ENCODE measurements at regions not wholly inside any gene's neighbourhood (a gene's known extent, or its start where the extent isn't known, plus 50 kb on each side); places are given as distances from the start of the nearest gene placed in this dataset.

GRCh38 chr7:23981314-23981713 lies 271.3 kb downstream of the STK31 start:
- ATAC-seq = no peak
- DNase-seq = no peak
- no peak overlapping the region for H3K27ac ChIP-seq
- WGBS (ENCODE audit: insufficient coverage, low coverage, low lambda C conversion rate, missing lambda C conversion rate) = 13% methylated on average over 1 of the region's 1 CpG
- intact Hi-C loops (cut with DNase I) = no loop called here
- H3K4me1 ChIP-seq = no peaks in the 10 kb centered on the region
- TF ChIP-seq POLR2A (IDR thresholded peaks at IDR 0.05) (no peak), CTCF (IDR thresholded peaks at IDR 0.05) (no peak)
- H3K9me3 ChIP-seq = no peaks in the 10 kb centered on the region
- no peaks in the 10 kb centered on the region for H3K27me3 ChIP-seq
- H3K4me3 ChIP-seq = no peak overlapping the region
- no peaks in the 10 kb centered on the region for H3K36me3 ChIP-seq

- TF ChIP-seq POLR2A (IDR thresholded peaks at IDR 0.05) = no peak
- no peak for TF ChIP-seq CTCF (IDR thresholded peaks at IDR 0.05)
Measured at GRCh38 chr7:23981758-23982157, 271.7 kb downstream of the STK31 start.

GRCh38 chr7:24005517-24005916 lies 278.5 kb upstream of the NPY start:
- Histone ChIP-seq H3K9me3 (no peaks in the 10 kb centered on the region), H3K4me1 (no peaks in the 10 kb centered on the region), H3K36me3 (no peaks in the 10 kb centered on the region), H3K4me3 (no peak overlapping the region), H3K27ac (no peak overlapping the region), H3K27me3 (no peaks in the 10 kb centered on the region)
- ATAC-seq = no peak
- 19% methylated on average over 1 of the region's 1 CpG for WGBS (ENCODE audit: insufficient coverage, low coverage, low lambda C conversion rate, missing lambda C conversion rate)
- TF ChIP-seq POLR2A (IDR thresholded peaks at IDR 0.05) (no peak), CTCF (IDR thresholded peaks at IDR 0.05) (no peak)
- intact Hi-C loops (cut with DNase I) = no loop called here
- DNase-seq = no peak

More at GRCh38 chr7:23981758-23982157, 271.7 kb downstream of the STK31 start:
- Histone ChIP-seq H3K4me1 (no peaks in the 10 kb centered on the region), H3K4me3 (no peak overlapping the region), H3K9me3 (no peaks in the 10 kb centered on the region), H3K27me3 (no peaks in the 10 kb centered on the region), H3K27ac (no peak overlapping the region), H3K36me3 (no peaks in the 10 kb centered on the region)
- WGBS (ENCODE audit: insufficient coverage, low coverage, low lambda C conversion rate, missing lambda C conversion rate) = 63% methylated on average over 3 of the region's 3 CpGs
- DNase-seq = no peak
- ATAC-seq = no peak
- intact Hi-C loops (cut with DNase I) = no loop called here

DNA sequence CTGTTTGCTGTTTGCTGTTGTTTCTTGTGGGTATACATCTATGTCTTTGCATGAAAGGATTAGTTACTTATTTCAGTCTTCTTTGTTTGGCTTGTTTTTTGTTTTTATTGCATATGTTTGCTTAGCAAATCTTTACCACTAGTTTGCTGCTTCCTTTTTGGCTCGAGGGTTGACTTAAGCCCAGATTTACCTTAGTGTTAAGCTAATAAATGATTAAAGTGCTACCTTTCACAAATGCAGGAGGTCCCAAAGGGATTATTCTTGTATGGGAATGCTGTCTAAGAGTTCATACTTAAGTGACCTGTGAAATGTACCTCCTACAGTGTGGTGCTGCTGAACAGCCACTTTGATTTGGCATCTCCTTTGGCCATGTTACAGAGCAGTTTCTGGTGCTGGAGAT lies 273.5 kb upstream of the NPY start:
- intact Hi-C loops (cut with DNase I) = no loop called here
- TF ChIP-seq CTCF (IDR thresholded peaks at IDR 0.05) (no peak), POLR2A (IDR thresholded peaks at IDR 0.05) (no peak)
- H3K4me3 ChIP-seq = no peak overlapping the region
- H3K9me3 ChIP-seq = no peaks in the 10 kb centered on the region
- DNase-seq = no peak
- no peaks in the 10 kb centered on the region for H3K4me1 ChIP-seq
- no peak for ATAC-seq
- H3K27me3 ChIP-seq = no peaks in the 10 kb centered on the region
- H3K27ac ChIP-seq = no peak overlapping the region
- H3K36me3 ChIP-seq = no peaks in the 10 kb centered on the region
- WGBS (ENCODE audit: insufficient coverage, low coverage, low lambda C conversion rate, missing lambda C conversion rate) = 18% methylated on average over 1 of the region's 1 CpG

GRCh38 chr7:24017519-24017918 lies 266.5 kb upstream of the NPY start:
- Histone ChIP-seq H3K27me3 (no peaks in the 10 kb centered on the region), H3K36me3 (no peaks in the 10 kb centered on the region), H3K4me1 (no peaks in the 10 kb centered on the region), H3K9me3 (no peaks in the 10 kb centered on the region), H3K27ac (no peak overlapping the region), H3K4me3 (no peak overlapping the region)
- intact Hi-C loops (cut with DNase I) = no loop called here
- 100% methylated on average over 1 of the region's 1 CpG for whole genome bisulfite sequencing (ENCODE audit: insufficient coverage, low coverage, low lambda C conversion rate, missing lambda C conversion rate)
- TF ChIP-seq POLR2A (IDR thresholded peaks at IDR 0.05) = no peak
- no peak for TF ChIP-seq CTCF (IDR thresholded peaks at IDR 0.05)
- no peak for DNase-seq
- ATAC-seq = no peak
